ENCODE measurements at regions not wholly inside any gene's neighbourhood (a gene's known extent, or its start where the extent isn't known, plus 50 kb on each side); places are given as distances from the start of the nearest gene placed in this dataset.

DNA sequence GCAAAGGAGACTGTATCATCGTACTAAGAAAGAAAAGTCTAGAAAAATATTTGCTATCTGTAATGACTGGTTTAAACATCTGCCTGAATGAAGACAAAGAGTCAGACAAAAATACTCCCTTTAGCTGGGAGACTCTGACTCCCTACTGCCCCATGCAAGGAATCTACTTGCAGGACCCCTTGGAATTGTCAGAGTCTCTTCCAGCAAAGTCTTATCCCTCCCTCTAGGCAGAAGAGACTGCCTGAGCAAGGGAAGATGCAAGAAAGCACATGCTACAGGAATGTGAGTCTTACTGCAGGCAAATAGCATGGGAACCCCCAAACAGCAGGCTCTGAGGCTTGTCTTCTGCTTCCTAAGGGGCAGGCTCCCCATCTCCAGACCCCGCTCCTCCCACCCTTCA, 154.0 kb downstream of the KCNA5 start:
- no peak for DNase-seq (ENCODE audit: low spot score)
- H3K4me1 ChIP-seq: no peaks in the 10 kb centered on the region
- no peaks in the 10 kb centered on the region for H3K9me3 ChIP-seq
- H3K36me3 ChIP-seq: no peaks in the 10 kb centered on the region
- H3K27me3 ChIP-seq: no peaks in the 10 kb centered on the region
- TF ChIP-seq, protein P1, sequence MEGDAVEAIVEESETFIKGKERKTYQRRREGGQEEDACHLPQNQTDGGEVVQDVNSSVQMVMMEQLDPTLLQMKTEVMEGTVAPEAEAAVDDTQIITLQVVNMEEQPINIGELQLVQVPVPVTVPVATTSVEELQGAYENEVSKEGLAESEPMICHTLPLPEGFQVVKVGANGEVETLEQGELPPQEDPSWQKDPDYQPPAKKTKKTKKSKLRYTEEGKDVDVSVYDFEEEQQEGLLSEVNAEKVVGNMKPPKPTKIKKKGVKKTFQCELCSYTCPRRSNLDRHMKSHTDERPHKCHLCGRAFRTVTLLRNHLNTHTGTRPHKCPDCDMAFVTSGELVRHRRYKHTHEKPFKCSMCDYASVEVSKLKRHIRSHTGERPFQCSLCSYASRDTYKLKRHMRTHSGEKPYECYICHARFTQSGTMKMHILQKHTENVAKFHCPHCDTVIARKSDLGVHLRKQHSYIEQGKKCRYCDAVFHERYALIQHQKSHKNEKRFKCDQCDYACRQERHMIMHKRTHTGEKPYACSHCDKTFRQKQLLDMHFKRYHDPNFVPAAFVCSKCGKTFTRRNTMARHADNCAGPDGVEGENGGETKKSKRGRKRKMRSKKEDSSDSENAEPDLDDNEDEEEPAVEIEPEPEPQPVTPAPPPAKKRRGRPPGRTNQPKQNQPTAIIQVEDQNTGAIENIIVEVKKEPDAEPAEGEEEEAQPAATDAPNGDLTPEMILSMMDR (IDR thresholded peaks at IDR 0.05): no peak
- no peak overlapping the region for H3K27ac ChIP-seq
- no peak overlapping the region for H3K4me3 ChIP-seq

DNA sequence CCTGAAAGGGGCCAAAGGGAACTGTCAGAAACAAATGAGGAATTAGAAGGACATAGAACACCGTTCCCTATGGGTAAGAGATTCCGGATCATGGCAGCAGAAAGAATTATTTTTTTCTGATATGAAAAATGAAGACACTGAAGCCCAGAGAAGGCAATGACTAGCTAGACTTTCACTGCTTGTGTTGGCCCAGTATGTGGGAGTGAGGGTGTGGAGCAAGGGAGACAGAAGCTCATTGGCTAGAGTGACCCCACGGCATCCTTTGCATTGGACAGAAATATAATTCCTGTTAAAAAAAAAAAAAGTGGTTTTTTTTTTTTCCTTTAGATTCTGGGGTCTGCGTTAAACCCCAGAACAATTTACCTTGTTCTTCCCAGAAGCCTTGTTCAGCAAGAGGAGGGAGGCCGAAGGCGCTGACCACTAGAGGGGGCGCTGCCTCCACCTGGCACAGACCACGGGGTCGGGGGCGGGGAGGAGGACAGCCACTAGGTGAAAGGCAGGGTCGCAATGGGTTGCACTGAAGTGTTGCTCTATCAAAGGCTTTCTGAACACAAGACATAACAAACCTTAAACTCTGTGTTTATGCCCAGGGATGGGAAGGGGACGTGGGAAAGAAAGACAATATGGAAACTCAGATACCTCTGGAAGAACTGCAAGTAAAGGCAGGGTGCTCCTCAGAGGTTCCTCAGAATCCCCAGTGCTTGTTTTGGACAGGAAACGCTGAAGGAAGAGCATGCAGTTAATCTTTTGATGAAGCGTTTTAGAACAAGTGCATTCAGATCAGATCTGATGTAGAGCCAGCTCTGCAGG, 156.8 kb downstream of the KCNA5 start:
- TF ChIP-seq, protein P1 (IDR thresholded peaks at IDR 0.05): peak; percentile 62 to 85
- Histone ChIP-seq H3K4me1 (no peaks in the 10 kb centered on the region), H3K4me3 (no peak overlapping the region), H3K9me3 (no peaks in the 10 kb centered on the region), H3K36me3 (no peaks in the 10 kb centered on the region), H3K27ac (no peak overlapping the region), H3K27me3 (no peaks in the 10 kb centered on the region)
- no peak for DNase-seq (ENCODE audit: low spot score)

DNA sequence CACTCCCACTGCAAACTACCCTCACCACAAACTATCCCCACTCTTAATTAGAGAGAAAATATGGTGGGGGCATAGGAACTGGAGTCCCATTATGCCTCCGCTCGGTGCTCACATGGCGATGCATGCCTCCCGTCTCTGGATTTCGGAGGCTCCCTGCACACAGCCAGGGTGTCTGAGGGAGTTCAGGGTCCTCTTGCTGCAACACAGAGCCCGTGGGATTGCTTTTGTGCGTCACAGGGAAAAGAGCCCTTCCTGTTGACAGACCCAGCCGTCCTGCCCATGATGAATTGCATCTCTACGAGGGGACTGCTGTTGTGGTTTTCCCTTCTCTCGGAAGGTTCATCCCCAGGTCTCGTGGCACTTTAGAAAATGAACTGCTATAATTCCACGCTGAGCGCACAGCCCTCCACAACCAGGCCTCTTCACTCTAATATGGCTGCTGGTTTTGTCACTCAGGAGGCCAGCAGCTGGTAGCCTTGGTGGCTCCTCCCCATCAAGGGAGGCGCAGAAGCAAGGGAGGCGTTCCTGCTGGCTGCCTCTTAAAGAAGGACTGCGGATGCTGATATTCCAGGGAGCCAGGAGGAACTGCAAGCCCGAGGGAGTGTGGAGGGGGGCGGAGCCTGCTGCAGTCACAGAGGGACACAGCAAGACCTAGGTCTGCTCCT, 158.0 kb downstream of the KCNA5 start:
- Histone ChIP-seq H3K27ac (no peak overlapping the region), H3K4me3 (no peak overlapping the region), H3K4me1 (no peaks in the 10 kb centered on the region), H3K9me3 (no peaks in the 10 kb centered on the region), H3K27me3 (no peaks in the 10 kb centered on the region), H3K36me3 (no peaks in the 10 kb centered on the region)
- TF ChIP-seq, protein P1 (IDR thresholded peaks at IDR 0.05): no peak
- no peak for DNase-seq (ENCODE audit: low spot score)

DNA sequence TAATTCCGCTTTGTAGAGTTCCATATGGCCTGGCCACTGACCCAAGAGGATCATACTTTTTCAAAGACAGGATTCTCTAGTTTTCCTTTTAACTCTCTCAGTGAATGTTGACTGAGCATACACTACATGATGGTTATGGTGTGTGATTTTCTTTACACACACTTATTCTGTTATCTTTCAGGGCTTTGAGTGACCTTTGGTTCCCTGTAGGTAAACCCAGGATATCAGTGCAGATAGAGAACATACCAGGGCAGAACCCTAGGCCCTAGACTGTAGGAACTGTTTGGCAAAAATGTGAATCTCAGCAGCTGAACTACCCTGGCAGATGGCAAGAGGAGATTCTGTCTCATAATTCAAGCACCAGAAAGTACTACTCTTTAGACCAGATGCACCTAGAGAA, 159.6 kb downstream of the KCNA5 start:
- Histone ChIP-seq H3K27me3 (no peaks in the 10 kb centered on the region), H3K36me3 (no peaks in the 10 kb centered on the region), H3K4me3 (no peak overlapping the region), H3K27ac (no peak overlapping the region), H3K9me3 (no peaks in the 10 kb centered on the region), H3K4me1 (no peaks in the 10 kb centered on the region)
- TF ChIP-seq, protein P1 (IDR thresholded peaks at IDR 0.05): no peak
- DNase-seq (ENCODE audit: low spot score): no peak

DNA sequence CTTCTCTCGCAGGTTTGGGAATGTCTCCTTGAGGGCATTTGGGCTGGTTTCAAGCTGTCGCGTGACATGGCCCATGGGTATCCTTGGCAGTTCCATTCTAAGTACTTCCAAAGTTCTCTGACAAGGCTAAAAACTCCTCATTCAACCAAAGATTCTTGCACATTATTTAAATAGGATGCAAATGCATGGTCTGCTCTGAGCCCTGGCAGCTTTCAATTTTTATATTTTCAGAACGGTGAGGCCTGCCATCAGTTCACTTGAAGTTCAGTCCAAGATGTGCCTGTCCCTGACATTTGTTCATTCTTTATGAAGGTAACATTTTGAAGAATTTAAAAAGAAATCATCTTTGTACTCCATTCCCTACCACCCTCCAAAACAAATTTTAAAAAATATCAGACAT, 160.0 kb downstream of the KCNA5 start:
- no peaks in the 10 kb centered on the region for H3K4me1 ChIP-seq
- TF ChIP-seq, protein P1 (IDR thresholded peaks at IDR 0.05): no peak
- DNase-seq (ENCODE audit: low spot score): no peak
- H3K27ac ChIP-seq: no peak overlapping the region
- no peaks in the 10 kb centered on the region for H3K27me3 ChIP-seq
- H3K36me3 ChIP-seq: no peaks in the 10 kb centered on the region
- H3K4me3 ChIP-seq: no peak overlapping the region
- no peaks in the 10 kb centered on the region for H3K9me3 ChIP-seq
